HL-60 (cell line): ENCODE measurements at regions not wholly inside any gene's neighbourhood (a gene's known extent, or its start where the extent isn't known, plus 50 kb on each side); places are given as distances from the start of the nearest gene placed in this dataset.

Experiments used
- DNase-seq, 2 experiments: peaks; one replicate each; pipeline ENCODE4 v3.0.0-alpha.2; 2010 to 2020; ENCODE audit warnings: low read depth in 1 of 2, low spot score in 1 of 2
- H3K27ac ChIP-seq: fragments of 250-450 bp; sonication (Bioruptor Pico); replicated peaks from 2 replicates; pipeline ENCODE4 v1.5.1; 2020; ENCODE audit warnings: mild to moderate bottlenecking, moderate library complexity
- H3K27me3 ChIP-seq: fragments of 250-450 bp; sonication (Bioruptor Pico); 2 replicates; pipeline ENCODE4 v1.5.1; 2021; ENCODE audit warnings: mild to moderate bottlenecking, moderate library complexity; ENCODE audit not compliant: insufficient read depth, poor library complexity, severe bottlenecking
- H3K4me3 ChIP-seq: replicated peaks from 2 replicates; pipeline ENCODE4 v1.5.1; 2011; ENCODE audit warnings: mild to moderate bottlenecking, control low read depth, low read length; ENCODE audit not compliant: insufficient read depth
- GABPA ChIP-seq: IDR thresholded peaks from 2 replicates; pipeline ENCODE4 v1.6.1; 2012; ENCODE audit warnings: low read depth
- POLR2AphosphoS5 ChIP-seq: IDR thresholded peaks from 2 replicates; pipeline ENCODE4 v1.6.1; 2012; ENCODE audit warnings: low read depth
- SPI1 ChIP-seq: IDR thresholded peaks from 2 replicates; pipeline ENCODE4 v1.6.1; 2012; ENCODE audit warnings: low read depth, mild to moderate bottlenecking, borderline replicate concordance
- TF ChIP-seq, protein P1 (sequence below): IDR thresholded peaks from one replicate; pipeline ENCODE4 v1.5.1; 2011; ENCODE audit warnings: low read length, control low read depth, inconsistent platforms; ENCODE audit not compliant: insufficient read depth
- TF ChIP-seq, protein P2 (sequence below): IDR thresholded peaks from 2 replicates; pipeline ENCODE4 v1.6.1; 2012; ENCODE audit warnings: low read depth; ENCODE audit not compliant: insufficient replicate concordance

DNA sequence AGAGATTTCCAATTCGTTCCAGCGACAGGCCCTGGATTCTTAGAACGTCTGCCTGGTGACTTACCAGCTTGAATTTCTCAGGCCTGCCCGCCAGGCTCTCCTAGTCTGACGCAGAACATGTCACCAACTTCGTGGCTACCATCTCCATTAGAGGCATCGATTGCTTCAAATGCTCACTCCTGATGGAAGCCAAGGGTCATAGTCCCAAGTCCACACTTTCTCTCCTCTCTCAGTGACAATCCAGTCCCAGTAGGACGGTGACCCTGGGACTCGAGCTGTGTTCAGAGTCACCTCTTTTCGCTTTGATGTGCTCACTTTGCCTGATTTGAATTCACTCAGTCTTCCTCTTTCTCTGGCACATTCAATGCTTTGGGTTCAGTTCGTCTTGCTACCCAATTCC, 94.8 kb downstream of the GADD45G start:
- no peak overlapping the region for H3K4me3 ChIP-seq
- no peak for DNase-seq
- no peak for TF ChIP-seq SPI1
- no peak for TF ChIP-seq GABPA
- TF ChIP-seq, protein P1, sequence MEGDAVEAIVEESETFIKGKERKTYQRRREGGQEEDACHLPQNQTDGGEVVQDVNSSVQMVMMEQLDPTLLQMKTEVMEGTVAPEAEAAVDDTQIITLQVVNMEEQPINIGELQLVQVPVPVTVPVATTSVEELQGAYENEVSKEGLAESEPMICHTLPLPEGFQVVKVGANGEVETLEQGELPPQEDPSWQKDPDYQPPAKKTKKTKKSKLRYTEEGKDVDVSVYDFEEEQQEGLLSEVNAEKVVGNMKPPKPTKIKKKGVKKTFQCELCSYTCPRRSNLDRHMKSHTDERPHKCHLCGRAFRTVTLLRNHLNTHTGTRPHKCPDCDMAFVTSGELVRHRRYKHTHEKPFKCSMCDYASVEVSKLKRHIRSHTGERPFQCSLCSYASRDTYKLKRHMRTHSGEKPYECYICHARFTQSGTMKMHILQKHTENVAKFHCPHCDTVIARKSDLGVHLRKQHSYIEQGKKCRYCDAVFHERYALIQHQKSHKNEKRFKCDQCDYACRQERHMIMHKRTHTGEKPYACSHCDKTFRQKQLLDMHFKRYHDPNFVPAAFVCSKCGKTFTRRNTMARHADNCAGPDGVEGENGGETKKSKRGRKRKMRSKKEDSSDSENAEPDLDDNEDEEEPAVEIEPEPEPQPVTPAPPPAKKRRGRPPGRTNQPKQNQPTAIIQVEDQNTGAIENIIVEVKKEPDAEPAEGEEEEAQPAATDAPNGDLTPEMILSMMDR = no peak
- no peak for TF ChIP-seq POLR2AphosphoS5
- TF ChIP-seq, protein P2, sequence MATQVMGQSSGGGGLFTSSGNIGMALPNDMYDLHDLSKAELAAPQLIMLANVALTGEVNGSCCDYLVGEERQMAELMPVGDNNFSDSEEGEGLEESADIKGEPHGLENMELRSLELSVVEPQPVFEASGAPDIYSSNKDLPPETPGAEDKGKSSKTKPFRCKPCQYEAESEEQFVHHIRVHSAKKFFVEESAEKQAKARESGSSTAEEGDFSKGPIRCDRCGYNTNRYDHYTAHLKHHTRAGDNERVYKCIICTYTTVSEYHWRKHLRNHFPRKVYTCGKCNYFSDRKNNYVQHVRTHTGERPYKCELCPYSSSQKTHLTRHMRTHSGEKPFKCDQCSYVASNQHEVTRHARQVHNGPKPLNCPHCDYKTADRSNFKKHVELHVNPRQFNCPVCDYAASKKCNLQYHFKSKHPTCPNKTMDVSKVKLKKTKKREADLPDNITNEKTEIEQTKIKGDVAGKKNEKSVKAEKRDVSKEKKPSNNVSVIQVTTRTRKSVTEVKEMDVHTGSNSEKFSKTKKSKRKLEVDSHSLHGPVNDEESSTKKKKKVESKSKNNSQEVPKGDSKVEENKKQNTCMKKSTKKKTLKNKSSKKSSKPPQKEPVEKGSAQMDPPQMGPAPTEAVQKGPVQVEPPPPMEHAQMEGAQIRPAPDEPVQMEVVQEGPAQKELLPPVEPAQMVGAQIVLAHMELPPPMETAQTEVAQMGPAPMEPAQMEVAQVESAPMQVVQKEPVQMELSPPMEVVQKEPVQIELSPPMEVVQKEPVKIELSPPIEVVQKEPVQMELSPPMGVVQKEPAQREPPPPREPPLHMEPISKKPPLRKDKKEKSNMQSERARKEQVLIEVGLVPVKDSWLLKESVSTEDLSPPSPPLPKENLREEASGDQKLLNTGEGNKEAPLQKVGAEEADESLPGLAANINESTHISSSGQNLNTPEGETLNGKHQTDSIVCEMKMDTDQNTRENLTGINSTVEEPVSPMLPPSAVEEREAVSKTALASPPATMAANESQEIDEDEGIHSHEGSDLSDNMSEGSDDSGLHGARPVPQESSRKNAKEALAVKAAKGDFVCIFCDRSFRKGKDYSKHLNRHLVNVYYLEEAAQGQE = no peak
- H3K27me3 ChIP-seq = peaks cover 16% of the 10 kb centered on the region
- H3K27ac ChIP-seq = no peak overlapping the region

DNA sequence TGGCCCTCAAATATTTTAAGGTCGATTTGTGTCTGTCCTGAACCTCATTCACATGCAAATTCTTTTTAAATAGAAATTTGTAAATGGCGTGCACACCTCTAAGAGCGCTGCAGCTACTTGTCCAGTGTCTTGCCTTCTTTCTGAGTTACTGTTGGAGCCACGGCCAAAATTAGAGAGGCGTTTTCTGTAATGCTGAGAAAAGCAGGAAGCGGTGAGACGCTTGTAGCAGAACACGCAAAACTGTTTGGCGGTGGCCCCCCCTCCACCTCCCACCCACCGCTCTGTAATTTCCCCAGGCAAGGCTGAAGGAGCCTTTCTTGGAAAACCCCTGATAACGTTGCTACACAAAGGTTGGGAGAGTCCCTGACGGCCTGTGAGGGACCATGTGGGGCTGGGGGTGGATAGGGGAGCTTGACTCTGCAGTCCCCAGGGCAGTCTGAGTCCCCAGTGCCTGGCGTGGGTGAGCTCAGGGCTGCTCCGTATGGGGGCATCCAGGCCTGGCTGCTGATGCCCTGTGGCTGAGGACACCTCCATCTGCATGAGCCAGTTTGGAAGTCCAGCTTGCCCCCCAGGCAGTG, 96.5 kb downstream of the GADD45G start:
- no peak for DNase-seq
- no peak overlapping the region for H3K27ac ChIP-seq
- TF ChIP-seq, protein P1 = no peak
- no peak for TF ChIP-seq SPI1
- TF ChIP-seq POLR2AphosphoS5 = no peak
- TF ChIP-seq, protein P2 = no peak
- no peak for TF ChIP-seq GABPA
- no peak overlapping the region for H3K4me3 ChIP-seq
- H3K27me3 ChIP-seq = peaks cover 18% of the 10 kb centered on the region

DNA sequence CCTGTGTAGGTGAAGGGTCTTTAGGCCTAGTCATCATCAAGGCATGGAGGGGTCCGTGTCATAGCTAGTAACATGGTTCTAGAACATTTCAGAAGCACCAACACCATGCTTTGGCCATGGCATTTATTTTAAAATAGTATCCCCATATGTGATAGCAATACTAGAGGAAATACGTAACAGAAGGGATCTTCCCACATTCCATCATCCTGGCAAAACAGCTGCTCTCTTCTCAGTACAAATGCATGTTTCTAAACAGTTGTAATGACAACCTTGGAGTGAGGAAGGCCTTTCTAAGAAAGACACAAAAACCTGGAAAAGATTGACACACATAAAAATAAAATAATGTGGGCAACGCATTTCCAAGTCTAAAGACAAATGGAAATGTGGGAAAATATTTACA, 97.6 kb downstream of the GADD45G start:
- TF ChIP-seq SPI1 (no peak), GABPA (no peak)
- H3K4me3 ChIP-seq = no peak overlapping the region
- peaks cover 18% of the 10 kb centered on the region for H3K27me3 ChIP-seq
- H3K27ac ChIP-seq = no peak overlapping the region
- DNase-seq = no peak

DNA sequence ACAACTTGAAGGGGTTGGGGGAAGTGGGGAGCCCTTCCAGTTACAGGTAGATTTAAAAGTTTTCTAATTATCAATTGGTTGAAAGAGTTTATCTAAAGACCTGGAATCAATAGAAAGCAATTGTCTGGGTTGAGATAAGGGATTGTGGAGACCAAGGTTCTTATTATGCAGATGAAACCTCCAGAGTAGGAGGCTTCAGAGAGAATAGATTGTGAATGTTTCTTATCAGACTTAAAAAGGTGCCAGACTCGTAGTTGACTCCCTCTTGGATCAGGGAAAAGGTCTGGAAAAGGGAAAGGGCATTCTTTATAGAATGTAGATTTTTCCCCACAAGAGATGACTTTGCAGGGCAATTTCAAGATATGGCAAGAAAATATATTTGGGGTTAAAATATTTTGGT, 100.8 kb downstream of the GADD45G start:
- H3K27ac ChIP-seq = no peak overlapping the region
- peaks cover 16% of the 10 kb centered on the region for H3K27me3 ChIP-seq
- no peak overlapping the region for H3K4me3 ChIP-seq
- no peak for TF ChIP-seq SPI1
- no peak for TF ChIP-seq POLR2AphosphoS5
- TF ChIP-seq GABPA = no peak
- TF ChIP-seq, protein P1 = no peak
- TF ChIP-seq, protein P2 = no peak
- no peak for DNase-seq
